PC-3 (cell line): ENCODE measurements at regions not wholly inside any gene's neighbourhood (a gene's known extent, or its start where the extent isn't known, plus 50 kb on each side); places are given as distances from the start of the nearest gene placed in this dataset.

ENCODE experiments used
- ATAC-seq: fragments of 200-7000 bp; cut with Tn5 transposase; 2 replicates; pipeline ENCODE4 v1.9.1; 2020; ENCODE audit warnings: mild to moderate bottlenecking, moderate library complexity
- BruUV-seq: library from RNA; stranded (reverse); fragments of 400-500 nt; replicated peaks from 2 replicates; lab custom pipeline; 2021; lab: Mats Ljungman, UMichigan
- CTCF ChIA-PET: fragments of 300-600 bp; sonication (Branson Sonifier 250); formaldehyde crosslinking; loops from one replicate; lab custom pipeline; 2022; ENCODE audit warnings: antibody characterized with exemption; lab: Charles Lee
- POLR2A ChIA-PET: fragments of 300-600 bp; sonication (Branson Sonifier 250); formaldehyde crosslinking; loops from one replicate; lab custom pipeline; 2022; ENCODE audit warnings: antibody characterized with exemption; ENCODE audit not compliant: unreplicated experiment; lab: Charles Lee
- DNase-seq: peaks from one replicate; pipeline ENCODE4 v3.0.0-alpha.2; 2015
- H2AFZ ChIP-seq: fragments of 300-600 bp; sonication (generic); 2 replicates; pipeline ENCODE4 v1.6.0; 2016; ENCODE audit warnings: antibody characterized with exemption, low read length
- H3F3A ChIP-seq: fragments of 300-600 bp; sonication (generic); one replicate; pipeline ENCODE4 v1.6.0; 2017; ENCODE audit warnings: antibody characterized with exemption, low read length, control low read depth, mild to moderate bottlenecking; ENCODE audit not compliant: unreplicated experiment
- H3K27ac ChIP-seq: fragments of 300-600 bp; sonication (generic); 2 replicates; pipeline ENCODE4 v1.5.1; 2016; ENCODE audit warnings: mild to moderate bottlenecking, low read length
- H3K27me3 ChIP-seq: fragments of 300-600 bp; sonication (generic); 2 replicates; pipeline ENCODE4 v1.6.1; 2016; ENCODE audit warnings: low read length, mixed read lengths
- H3K36me3 ChIP-seq: fragments of 300-600 bp; sonication (generic); 2 replicates; pipeline ENCODE4 v1.6.1; 2016; ENCODE audit warnings: low read depth, mixed run types, low read length, mixed read lengths
- H3K4me1 ChIP-seq: fragments of 300-600 bp; sonication (generic); 2 replicates; pipeline ENCODE4 v1.5.1; 2016; ENCODE audit warnings: low read length; ENCODE audit not compliant: insufficient read depth
- H3K4me2 ChIP-seq: fragments of 300-600 bp; sonication (generic); 2 replicates; pipeline ENCODE4 v1.6.0; 2016; ENCODE audit warnings: low read length
- H3K4me3 ChIP-seq: fragments of 300-600 bp; sonication (generic); 2 replicates; pipeline ENCODE4 v1.5.1; 2016; ENCODE audit warnings: mild to moderate bottlenecking, low read length, mixed read lengths
- H3K79me2 ChIP-seq: fragments of 300-600 bp; sonication (generic); 2 replicates; pipeline ENCODE4 v1.6.1; 2017; ENCODE audit warnings: low read length, mixed read lengths
- H3K9ac ChIP-seq: fragments of 300-600 bp; sonication (generic); 2 replicates; pipeline ENCODE4 v1.6.0; 2016; ENCODE audit warnings: mild to moderate bottlenecking, low read length
- H3K9me2 ChIP-seq: fragments of 300-600 bp; sonication (generic); replicated peaks from 2 replicates; pipeline ENCODE4 v1.6.1; 2016; ENCODE audit warnings: mixed run types, low read length, mixed read lengths
- H3K9me3 ChIP-seq: fragments of 300-600 bp; sonication (generic); 2 replicates; pipeline ENCODE4 v1.6.1; 2016; ENCODE audit warnings: low read length, mixed read lengths
- H4K20me1 ChIP-seq: fragments of 300-600 bp; sonication (generic); 2 replicates; pipeline ENCODE4 v1.6.1; 2016; ENCODE audit warnings: low read length, mixed read lengths
- CTCF ChIP-seq: fragments of 300-600 bp; sonication (generic); conservative IDR thresholded peaks from 2 replicates; pipeline ENCODE4 v1.5.1; 2017; ENCODE audit warnings: antibody characterized with exemption, low read depth, mild to moderate bottlenecking, low read length
- EZH2 ChIP-seq: fragments of 300-600 bp; sonication (generic); IDR thresholded peaks from one replicate; pipeline ENCODE4 v1.6.1; 2017; ENCODE audit warnings: antibody characterized with exemption, mild to moderate bottlenecking, low read length; ENCODE audit not compliant: unreplicated experiment
- EZH2phosphoT487 ChIP-seq: fragments of 300-600 bp; sonication (generic); IDR thresholded peaks from 2 replicates; pipeline ENCODE4 v1.6.1; 2018; ENCODE audit warnings: mild to moderate bottlenecking, antibody characterized with exemption, low read length, borderline replicate concordance
- intact Hi-C: fragments of 100-400 bp; cut with micrococcal nuclease; formaldehyde crosslinking; loops from 2 replicates; pipeline ENCODE4 v1.9.0; 2023

GRCh38 chr13:64057372-64058020 lies 2641.8 kb upstream of the PCDH20 start:
- no peaks in the 10 kb centered on the region for H3K4me1 ChIP-seq
- ATAC-seq (no peak), DNase-seq (no peak)
- intact Hi-C loops = no loop called here
- H3K9ac ChIP-seq = no peak overlapping the region
- H4K20me1 ChIP-seq = no peaks in the 10 kb centered on the region
- POLR2A ChIA-PET = no interaction called here
- CTCF ChIA-PET = no interaction called here
- H3K4me3 ChIP-seq = no peak overlapping the region
- TF ChIP-seq CTCF (no peak), EZH2phosphoT487 (no peak), EZH2 (no peak)
- BruUV-seq = no TSS peak
- no peaks in the 10 kb centered on the region for H3F3A ChIP-seq
- H3K4me2 ChIP-seq = no peak overlapping the region
- no peak overlapping the region for H3K27ac ChIP-seq
- H3K9me3 ChIP-seq = no peaks in the 10 kb centered on the region
- no peaks in the 10 kb centered on the region for H3K36me3 ChIP-seq
- no peaks in the 10 kb centered on the region for H3K79me2 ChIP-seq
- H3K27me3 ChIP-seq = no peaks in the 10 kb centered on the region
- H2AFZ ChIP-seq = no peak overlapping the region
- H3K9me2 ChIP-seq = no peaks in the 10 kb centered on the region

- H3K79me2 ChIP-seq = no peaks in the 10 kb centered on the region
- no peak overlapping the region for H3K9ac ChIP-seq
- no peak for TF ChIP-seq EZH2phosphoT487
- no peak for TF ChIP-seq CTCF
- TF ChIP-seq EZH2 = no peak
- H3K4me1 ChIP-seq = no peaks in the 10 kb centered on the region
- no TSS peak for BruUV-seq
- POLR2A ChIA-PET = no interaction called here
- DNase-seq (no peak), ATAC-seq (no peak)
- no peak overlapping the region for H2AFZ ChIP-seq
- CTCF ChIA-PET = no interaction called here
- H3K9me2 ChIP-seq = no peaks in the 10 kb centered on the region
- no peak overlapping the region for H3K4me3 ChIP-seq
- no peaks in the 10 kb centered on the region for H4K20me1 ChIP-seq
- H3F3A ChIP-seq = no peaks in the 10 kb centered on the region
- intact Hi-C loops = no loop called here
- H3K9me3 ChIP-seq = no peaks in the 10 kb centered on the region
- no peak overlapping the region for H3K4me2 ChIP-seq
- no peaks in the 10 kb centered on the region for H3K27me3 ChIP-seq
- no peaks in the 10 kb centered on the region for H3K36me3 ChIP-seq
- no peak overlapping the region for H3K27ac ChIP-seq
Measured at GRCh38 chr13:64054321-64054720, 2638.7 kb upstream of the PCDH20 start.

- DNase-seq (no peak), ATAC-seq (no peak)
- POLR2A ChIA-PET = no interaction called here
- Histone ChIP-seq H3K36me3 (no peaks in the 10 kb centered on the region), H3K9ac (no peak overlapping the region), H2AFZ (no peak overlapping the region), H3F3A (no peaks in the 10 kb centered on the region), H3K79me2 (no peaks in the 10 kb centered on the region), H3K4me1 (no peaks in the 10 kb centered on the region), H3K4me2 (no peak overlapping the region), H3K27ac (no peak overlapping the region), H3K27me3 (no peaks in the 10 kb centered on the region), H3K9me2 (no peaks in the 10 kb centered on the region), H3K4me3 (no peak overlapping the region), H4K20me1 (no peaks in the 10 kb centered on the region), H3K9me3 (no peaks in the 10 kb centered on the region)
- BruUV-seq = no TSS peak
- TF ChIP-seq EZH2 (no peak), EZH2phosphoT487 (no peak), CTCF (no peak)
- intact Hi-C loops = no loop called here
- CTCF ChIA-PET = no interaction called here
Measured at GRCh38 chr13:64052521-64052920, 2636.9 kb upstream of the PCDH20 start.
